22Rv1 (cell line): ENCODE measurements at regions not wholly inside any gene's neighbourhood (a gene's known extent, or its start where the extent isn't known, plus 50 kb on each side); places are given as distances from the start of the nearest gene placed in this dataset.

Experiments used
- ZFX ChIP-seq: fragments of 450-650 bp; IDR thresholded peaks from 2 replicates; pipeline ENCODE4 v1.6.1; 2017; ENCODE audit warnings: antibody characterized with exemption, borderline replicate concordance
- TF ChIP-seq, protein P1 (sequence below): fragments of 450-650 bp; IDR thresholded peaks from 2 replicates; pipeline ENCODE4 v1.5.1; 2017; ENCODE audit warnings: mild to moderate bottlenecking

DNA sequence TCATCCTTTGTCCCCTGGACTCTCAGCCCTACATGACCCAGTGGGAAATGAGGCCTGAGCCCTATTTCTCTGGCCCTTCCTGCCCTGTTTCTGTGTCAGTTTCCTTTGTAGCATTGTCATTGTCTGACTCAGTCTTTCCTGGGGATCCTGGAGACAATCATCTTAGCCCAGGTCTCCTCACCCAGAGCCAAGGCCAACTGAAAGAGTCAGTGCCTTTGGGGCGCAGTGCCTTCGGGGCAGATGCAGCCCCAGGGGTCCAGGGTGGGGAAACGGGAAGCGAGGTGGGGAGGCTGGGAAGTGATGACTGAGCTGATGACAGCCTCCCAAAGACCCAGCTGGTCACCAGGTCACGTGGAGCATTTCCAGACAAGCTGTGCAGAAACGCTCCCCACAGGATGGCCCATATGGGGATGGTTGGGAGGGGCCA, 93.3 kb upstream of the SULF2 start:
- TF ChIP-seq, protein P1, sequence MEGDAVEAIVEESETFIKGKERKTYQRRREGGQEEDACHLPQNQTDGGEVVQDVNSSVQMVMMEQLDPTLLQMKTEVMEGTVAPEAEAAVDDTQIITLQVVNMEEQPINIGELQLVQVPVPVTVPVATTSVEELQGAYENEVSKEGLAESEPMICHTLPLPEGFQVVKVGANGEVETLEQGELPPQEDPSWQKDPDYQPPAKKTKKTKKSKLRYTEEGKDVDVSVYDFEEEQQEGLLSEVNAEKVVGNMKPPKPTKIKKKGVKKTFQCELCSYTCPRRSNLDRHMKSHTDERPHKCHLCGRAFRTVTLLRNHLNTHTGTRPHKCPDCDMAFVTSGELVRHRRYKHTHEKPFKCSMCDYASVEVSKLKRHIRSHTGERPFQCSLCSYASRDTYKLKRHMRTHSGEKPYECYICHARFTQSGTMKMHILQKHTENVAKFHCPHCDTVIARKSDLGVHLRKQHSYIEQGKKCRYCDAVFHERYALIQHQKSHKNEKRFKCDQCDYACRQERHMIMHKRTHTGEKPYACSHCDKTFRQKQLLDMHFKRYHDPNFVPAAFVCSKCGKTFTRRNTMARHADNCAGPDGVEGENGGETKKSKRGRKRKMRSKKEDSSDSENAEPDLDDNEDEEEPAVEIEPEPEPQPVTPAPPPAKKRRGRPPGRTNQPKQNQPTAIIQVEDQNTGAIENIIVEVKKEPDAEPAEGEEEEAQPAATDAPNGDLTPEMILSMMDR, result no peak
- TF ChIP-seq ZFX, result no peak
